HCT116 (cell line): ENCODE measurements at regions not wholly inside any gene's neighbourhood (a gene's known extent, or its start where the extent isn't known, plus 50 kb on each side); places are given as distances from the start of the nearest gene placed in this dataset.

Source experiments
- ATF3 ChIP-seq: IDR thresholded peaks from 2 replicates; pipeline ENCODE4 v1.6.1; 2012
- CTCF ChIP-seq, 3 experiments: fragments of 200-600 bp in 1 of 3; sonication (generic) in 1 of 3; IDR thresholded peaks in 2 of 3; conservative IDR thresholded peaks in 1 of 3; 2 replicates each; pipeline ENCODE4 v1.5.1; 2012 to 2017; ENCODE audit warnings: low read depth in 2 of 3, low read length in 2 of 3, antibody characterized with exemption in 1 of 3, borderline replicate concordance in 1 of 3, control low read depth in 1 of 3, mild to moderate bottlenecking in 1 of 3, mixed read lengths in 1 of 3, mixed run types in 1 of 3, moderate library complexity in 1 of 3; ENCODE audit not compliant: insufficient read depth in 1 of 3
- EZH2phosphoT487 ChIP-seq: fragments of 200-600 bp; IDR thresholded peaks from 2 replicates; pipeline ENCODE4 v1.6.1; 2018; ENCODE audit warnings: antibody characterized with exemption, borderline replicate concordance
- JUND ChIP-seq: IDR thresholded peaks from 2 replicates; pipeline ENCODE4 v1.6.1; 2012
- MAX ChIP-seq: IDR thresholded peaks from 2 replicates; pipeline ENCODE4 v1.6.1; 2012
- POLR2A ChIP-seq: IDR thresholded peaks from 2 replicates; pipeline ENCODE4 v1.7.0; 2011; ENCODE audit warnings: borderline replicate concordance; ENCODE audit not compliant: insufficient read depth, insufficient read length; ENCODE audit errors: extremely low read depth

GRCh38 chr13:30818323-30818960 lies 83.1 kb downstream of the ALOX5AP start:
- no peak for TF ChIP-seq ATF3
- no peak for TF ChIP-seq EZH2phosphoT487
- no peak for TF ChIP-seq JUND
- TF ChIP-seq POLR2A = no peak
- TF ChIP-seq CTCF (IDR thresholded peaks at IDR 0.05 in 2 of 3, conservative IDR thresholded peaks at IDR 0.05 in 1 of 3; ENCODE audit: borderline replicate concordance in 1 of 3, insufficient read depth in 1 of 3, low read depth in 2 of 3, low read length in 2 of 3) = no peak
- no peak for TF ChIP-seq MAX
